Neural cell (in vitro differentiated cells): ENCODE measurements at regions not wholly inside any gene's neighbourhood (a gene's known extent, or its start where the extent isn't known, plus 50 kb on each side); places are given as distances from the start of the nearest gene placed in this dataset.

ENCODE experiments used
- EP300 ChIP-seq: fragments of 450-650 bp; conservative IDR thresholded peaks from 2 replicates; pipeline ENCODE4 v1.6.1; 2014; ENCODE audit warnings: antibody characterized with exemption, mild to moderate bottlenecking, moderate library complexity; ENCODE audit not compliant: poor library complexity, severe bottlenecking
- EZH2 ChIP-seq: fragments of 200-600, 300-800 bp; shearing (Covaris generic), sonication (generic); IDR thresholded peaks from 2 replicates; pipeline ENCODE4 v1.6.1; 2014; ENCODE audit warnings: antibody characterized with exemption, low read length, borderline replicate concordance, mild to moderate bottlenecking; ENCODE audit not compliant: insufficient read depth, poor library complexity, severe bottlenecking
- POLR2AphosphoS5 ChIP-seq: IDR thresholded peaks from 2 replicates; pipeline ENCODE4 v1.6.1; 2012
- TF ChIP-seq, protein P1 (sequence below): fragments of 450-650 bp; IDR thresholded peaks from 2 replicates; pipeline ENCODE4 v1.5.1; 2014; ENCODE audit warnings: antibody characterized with exemption, mild to moderate bottlenecking, moderate library complexity; ENCODE audit not compliant: poor library complexity, severe bottlenecking

- TF ChIP-seq, protein P1, sequence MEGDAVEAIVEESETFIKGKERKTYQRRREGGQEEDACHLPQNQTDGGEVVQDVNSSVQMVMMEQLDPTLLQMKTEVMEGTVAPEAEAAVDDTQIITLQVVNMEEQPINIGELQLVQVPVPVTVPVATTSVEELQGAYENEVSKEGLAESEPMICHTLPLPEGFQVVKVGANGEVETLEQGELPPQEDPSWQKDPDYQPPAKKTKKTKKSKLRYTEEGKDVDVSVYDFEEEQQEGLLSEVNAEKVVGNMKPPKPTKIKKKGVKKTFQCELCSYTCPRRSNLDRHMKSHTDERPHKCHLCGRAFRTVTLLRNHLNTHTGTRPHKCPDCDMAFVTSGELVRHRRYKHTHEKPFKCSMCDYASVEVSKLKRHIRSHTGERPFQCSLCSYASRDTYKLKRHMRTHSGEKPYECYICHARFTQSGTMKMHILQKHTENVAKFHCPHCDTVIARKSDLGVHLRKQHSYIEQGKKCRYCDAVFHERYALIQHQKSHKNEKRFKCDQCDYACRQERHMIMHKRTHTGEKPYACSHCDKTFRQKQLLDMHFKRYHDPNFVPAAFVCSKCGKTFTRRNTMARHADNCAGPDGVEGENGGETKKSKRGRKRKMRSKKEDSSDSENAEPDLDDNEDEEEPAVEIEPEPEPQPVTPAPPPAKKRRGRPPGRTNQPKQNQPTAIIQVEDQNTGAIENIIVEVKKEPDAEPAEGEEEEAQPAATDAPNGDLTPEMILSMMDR, result no peak
- TF ChIP-seq EZH2 (no peak), POLR2AphosphoS5 (no peak), EP300 (no peak)
These were observed 66.0 kb downstream of the SLC30A10 start for GRCh38 chr1:219862366-219862765.
